DOHH2 (cell line): ENCODE measurements at regions not wholly inside any gene's neighbourhood (a gene's known extent, or its start where the extent isn't known, plus 50 kb on each side); places are given as distances from the start of the nearest gene placed in this dataset.

ENCODE experiments used
- H3F3A ChIP-seq: fragments of 200-600 bp; sonication (generic), shearing (Covaris generic); 2 replicates; pipeline ENCODE4 v1.6.0; 2016; ENCODE audit warnings: antibody characterized with exemption, mild to moderate bottlenecking; ENCODE audit not compliant: control insufficient read depth, insufficient read depth
- H3K27ac ChIP-seq: fragments of 200-600 bp; sonication (generic); 2 replicates; pipeline ENCODE4 v1.5.1; 2014; ENCODE audit warnings: low read depth, mild to moderate bottlenecking, low read length, moderate library complexity
- H3K27me3 ChIP-seq: fragments of 200-600 bp; sonication (generic); 2 replicates; pipeline ENCODE4 v1.6.1; 2014; ENCODE audit warnings: mild to moderate bottlenecking, low read length, mixed read lengths; ENCODE audit not compliant: control insufficient read depth
- H3K36me3 ChIP-seq: fragments of 200-600 bp; sonication (generic); 2 replicates; pipeline ENCODE4 v1.6.1; 2014; ENCODE audit warnings: mild to moderate bottlenecking, low read length, moderate library complexity, mixed read lengths; ENCODE audit not compliant: control insufficient read depth
- H3K4me1 ChIP-seq: fragments of 200-600 bp; sonication (generic); 2 replicates; pipeline ENCODE4 v1.6.1; 2014; ENCODE audit warnings: mild to moderate bottlenecking, low read length, mixed read lengths; ENCODE audit not compliant: control insufficient read depth
- H3K4me2 ChIP-seq: fragments of 200-600 bp; sonication (generic); 2 replicates; pipeline ENCODE4 v1.6.0; 2014; ENCODE audit warnings: mild to moderate bottlenecking, low read length, moderate library complexity
- H3K4me3 ChIP-seq: fragments of 200-600 bp; sonication (generic); 2 replicates; pipeline ENCODE4 v1.5.1; 2014; ENCODE audit warnings: mild to moderate bottlenecking, low read length, mixed read lengths
- H3K79me2 ChIP-seq: fragments of 200-600 bp; sonication (generic); 2 replicates; pipeline ENCODE4 v1.6.1; 2014; ENCODE audit warnings: mild to moderate bottlenecking, low read length, mixed read lengths; ENCODE audit not compliant: control insufficient read depth
- H3K9me2 ChIP-seq: fragments of 200-600 bp; sonication (generic); replicated peaks from 2 replicates; pipeline ENCODE4 v1.6.1; 2014; ENCODE audit warnings: mild to moderate bottlenecking, low read length, mixed read lengths; ENCODE audit not compliant: control insufficient read depth
- H3K9me3 ChIP-seq: fragments of 200-600 bp; sonication (generic); 2 replicates; pipeline ENCODE4 v1.6.1; 2014; ENCODE audit warnings: antibody characterized with exemption, low read length, mixed read lengths; ENCODE audit not compliant: control insufficient read depth, insufficient read depth
- H4K20me1 ChIP-seq: fragments of 200-600 bp; sonication (generic); 2 replicates; pipeline ENCODE4 v1.6.0; 2014; ENCODE audit warnings: low read depth, mild to moderate bottlenecking, antibody characterized with exemption, low read length, moderate library complexity; ENCODE audit not compliant: control insufficient read depth, insufficient read depth
- CTCF ChIP-seq: fragments of 200-600 bp; sonication (generic); IDR thresholded peaks from one replicate; pipeline ENCODE4 v1.5.1; 2014; ENCODE audit warnings: antibody characterized with exemption, mild to moderate bottlenecking, low read depth, low read length; ENCODE audit not compliant: poor library complexity, severe bottlenecking
- EZH2phosphoT487 ChIP-seq: fragments of 200-600 bp; sonication (generic); IDR thresholded peaks from 2 replicates; pipeline ENCODE4 v1.6.1; 2017; ENCODE audit warnings: borderline replicate concordance, mild to moderate bottlenecking, antibody characterized with exemption, low read length, moderate library complexity, mixed read lengths

- Histone ChIP-seq H3K4me2 (no peak overlapping the region), H3K27me3 (no peaks in the 10 kb centered on the region), H3K27ac (no peak overlapping the region), H3K79me2 (no peaks in the 10 kb centered on the region), H4K20me1 (no peaks in the 10 kb centered on the region), H3F3A (no peaks in the 10 kb centered on the region), H3K36me3 (no peaks in the 10 kb centered on the region), H3K9me3 (no peaks in the 10 kb centered on the region), H3K4me3 (no peak overlapping the region), H3K4me1 (no peaks in the 10 kb centered on the region), H3K9me2 (no peaks in the 10 kb centered on the region)
- TF ChIP-seq EZH2phosphoT487 = no peak
Observed at GRCh38 chr1:220971221-220971620, 92.0 kb downstream of the HLX start.

GRCh38 chr1:220974431-220974830 is 95.2 kb downstream of the HLX start:
- no peak overlapping the region for H3K27ac ChIP-seq
- H3K27me3 ChIP-seq = no peaks in the 10 kb centered on the region
- no peaks in the 10 kb centered on the region for H3F3A ChIP-seq
- no peak for TF ChIP-seq CTCF
- no peak for TF ChIP-seq EZH2phosphoT487
- no peak overlapping the region for H3K4me2 ChIP-seq
- H4K20me1 ChIP-seq = no peaks in the 10 kb centered on the region
- no peak overlapping the region for H3K4me3 ChIP-seq
- no peaks in the 10 kb centered on the region for H3K9me2 ChIP-seq
- H3K36me3 ChIP-seq = no peaks in the 10 kb centered on the region
- no peaks in the 10 kb centered on the region for H3K4me1 ChIP-seq
- H3K79me2 ChIP-seq = no peaks in the 10 kb centered on the region
- no peaks in the 10 kb centered on the region for H3K9me3 ChIP-seq

- Histone ChIP-seq H3K4me1 (no peaks in the 10 kb centered on the region), H3F3A (no peaks in the 10 kb centered on the region), H3K9me3 (no peaks in the 10 kb centered on the region), H3K79me2 (no peaks in the 10 kb centered on the region), H3K27me3 (no peaks in the 10 kb centered on the region), H3K4me3 (no peak overlapping the region), H3K27ac (no peak overlapping the region), H3K9me2 (no peaks in the 10 kb centered on the region), H4K20me1 (no peaks in the 10 kb centered on the region), H3K4me2 (no peak overlapping the region), H3K36me3 (no peaks in the 10 kb centered on the region)
- TF ChIP-seq CTCF (no peak), EZH2phosphoT487 (no peak)
Observed at GRCh38 chr1:220976390-220976789, 97.1 kb downstream of the HLX start.

GRCh38 chr1:220979371-220979770 is 100.1 kb downstream of the HLX start:
- Histone ChIP-seq H3K9me3 (no peaks in the 10 kb centered on the region), H3K4me1 (no peaks in the 10 kb centered on the region), H3K4me2 (no peak overlapping the region), H3K9me2 (no peaks in the 10 kb centered on the region), H3K36me3 (no peaks in the 10 kb centered on the region), H4K20me1 (no peaks in the 10 kb centered on the region), H3F3A (no peaks in the 10 kb centered on the region), H3K27me3 (no peaks in the 10 kb centered on the region), H3K79me2 (no peaks in the 10 kb centered on the region), H3K27ac (no peak overlapping the region), H3K4me3 (no peak overlapping the region)
- no peak for TF ChIP-seq EZH2phosphoT487
- no peak for TF ChIP-seq CTCF
